ENCODE measurements at regions not wholly inside any gene's neighbourhood (a gene's known extent, or its start where the extent isn't known, plus 50 kb on each side); places are given as distances from the start of the nearest gene placed in this dataset.

- no peak for DNase-seq (ENCODE audit: low read depth, low spot score)
- Histone ChIP-seq H3K9ac (ENCODE audit: insufficient read length, low read depth) (no peak overlapping the region), H3K4me1 (ENCODE audit: insufficient read depth, insufficient read length) (no peaks in the 10 kb centered on the region), H3K36me3 (ENCODE audit: insufficient read depth, insufficient read length, low read length) (no peaks in the 10 kb centered on the region), H3K4me3 (ENCODE audit: insufficient read length, low read depth) (no peak overlapping the region), H3K9me3 (ENCODE audit: insufficient read depth, low read length) (no peaks in the 10 kb centered on the region), H3K27me3 (ENCODE audit: insufficient read depth, insufficient read length) (no peaks in the 10 kb centered on the region)
- TF ChIP-seq YY1 (IDR thresholded peaks at IDR 0.05; ENCODE audit: insufficient read depth, insufficient read length) = no peak
- TF ChIP-seq SUZ12 (IDR thresholded peaks at IDR 0.05; ENCODE audit: extremely low read depth, insufficient read depth, insufficient read length) = no peak
- TF ChIP-seq ZNF274 (IDR thresholded peaks at IDR 0.05; ENCODE audit: low read depth, low read length) = no peak
Observed at GRCh38 chr6:91812596-91813274, 1225.9 kb upstream of the MAP3K7 start.

DNA sequence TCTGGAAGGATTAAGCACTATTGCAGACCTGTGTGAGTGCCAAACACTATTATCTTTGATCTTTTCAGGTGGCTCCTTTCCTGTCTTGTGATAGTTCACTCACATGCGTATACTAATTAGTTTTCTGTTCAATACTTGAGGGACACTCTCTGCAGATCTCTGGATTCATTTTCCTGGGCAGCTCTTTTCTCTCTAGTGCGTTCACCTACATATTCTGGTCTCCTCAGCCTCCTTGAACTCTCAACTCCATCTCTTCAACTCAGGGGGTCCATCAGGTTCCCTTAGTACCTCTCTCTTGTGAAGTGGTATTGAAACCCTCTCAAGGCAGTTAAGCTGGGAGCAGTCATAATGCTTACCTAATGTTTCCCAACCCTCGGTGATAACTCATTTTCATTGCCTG lies 1218.1 kb upstream of the MAP3K7 start:
- no peaks in the 10 kb centered on the region for H3K9me3 ChIP-seq (ENCODE audit: insufficient read depth, low read length)
- no peak overlapping the region for H3K9ac ChIP-seq (ENCODE audit: insufficient read length, low read depth)
- H3K4me3 ChIP-seq (ENCODE audit: insufficient read length, low read depth) = no peak overlapping the region
- TF ChIP-seq SUZ12 (IDR thresholded peaks at IDR 0.05; ENCODE audit: extremely low read depth, insufficient read depth, insufficient read length) = no peak
- TF ChIP-seq ZNF274 (IDR thresholded peaks at IDR 0.05; ENCODE audit: low read depth, low read length) = no peak
- no peak for TF ChIP-seq YY1 (IDR thresholded peaks at IDR 0.05; ENCODE audit: insufficient read depth, insufficient read length)
- DNase-seq (ENCODE audit: low read depth, low spot score) = no peak
- H3K27me3 ChIP-seq (ENCODE audit: insufficient read depth, insufficient read length) = no peaks in the 10 kb centered on the region
- no peaks in the 10 kb centered on the region for H3K36me3 ChIP-seq (ENCODE audit: insufficient read depth, insufficient read length, low read length)
- H3K4me1 ChIP-seq (ENCODE audit: insufficient read depth, insufficient read length) = no peaks in the 10 kb centered on the region

DNA sequence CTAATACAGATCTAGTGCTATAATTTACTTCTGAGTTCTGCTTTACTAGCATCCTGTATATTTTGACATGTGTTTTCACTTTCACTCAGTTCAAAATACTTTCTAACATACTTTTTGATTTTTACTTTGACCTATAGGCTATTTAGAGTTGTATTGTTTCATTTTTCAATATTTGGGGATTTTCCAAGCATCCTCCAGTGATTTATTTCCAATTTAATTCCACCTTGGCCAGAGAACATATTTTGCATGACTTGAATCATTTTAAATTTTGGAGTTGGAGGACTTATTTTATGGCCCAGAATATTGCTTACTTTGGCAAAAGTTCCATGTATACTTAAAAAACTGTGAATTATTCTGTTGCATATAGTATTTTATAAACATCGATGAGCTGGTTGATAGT lies 1215.6 kb upstream of the MAP3K7 start:
- Histone ChIP-seq H3K36me3 (ENCODE audit: insufficient read depth, insufficient read length, low read length) (no peaks in the 10 kb centered on the region), H3K27me3 (ENCODE audit: insufficient read depth, insufficient read length) (no peaks in the 10 kb centered on the region), H3K4me3 (ENCODE audit: insufficient read length, low read depth) (no peak overlapping the region), H3K4me1 (ENCODE audit: insufficient read depth, insufficient read length) (no peaks in the 10 kb centered on the region), H3K9me3 (ENCODE audit: insufficient read depth, low read length) (no peaks in the 10 kb centered on the region), H3K9ac (ENCODE audit: insufficient read length, low read depth) (no peak overlapping the region)
- no peak for DNase-seq (ENCODE audit: low read depth, low spot score)
- TF ChIP-seq YY1 (IDR thresholded peaks at IDR 0.05; ENCODE audit: insufficient read depth, insufficient read length) (no peak), ZNF274 (IDR thresholded peaks at IDR 0.05; ENCODE audit: low read depth, low read length) (no peak), SUZ12 (IDR thresholded peaks at IDR 0.05; ENCODE audit: extremely low read depth, insufficient read depth, insufficient read length) (no peak)

- Histone ChIP-seq H3K36me3 (ENCODE audit: insufficient read depth, insufficient read length, low read length) (no peaks in the 10 kb centered on the region), H3K27me3 (ENCODE audit: insufficient read depth, insufficient read length) (no peaks in the 10 kb centered on the region), H3K4me3 (ENCODE audit: insufficient read length, low read depth) (no peak overlapping the region), H3K9ac (ENCODE audit: insufficient read length, low read depth) (no peak overlapping the region), H3K4me1 (ENCODE audit: insufficient read depth, insufficient read length) (no peaks in the 10 kb centered on the region), H3K9me3 (ENCODE audit: insufficient read depth, low read length) (no peaks in the 10 kb centered on the region)
- no peak for DNase-seq (ENCODE audit: low read depth, low spot score)
- TF ChIP-seq SUZ12 (IDR thresholded peaks at IDR 0.05; ENCODE audit: extremely low read depth, insufficient read depth, insufficient read length) (no peak), YY1 (IDR thresholded peaks at IDR 0.05; ENCODE audit: insufficient read depth, insufficient read length) (no peak), ZNF274 (IDR thresholded peaks at IDR 0.05; ENCODE audit: low read depth, low read length) (no peak)
Observed at GRCh38 chr6:91796603-91797002, 1209.7 kb upstream of the MAP3K7 start.

- H3K27me3 ChIP-seq (ENCODE audit: insufficient read depth, insufficient read length) = no peaks in the 10 kb centered on the region
- no peak overlapping the region for H3K9ac ChIP-seq (ENCODE audit: insufficient read length, low read depth)
- no peak for TF ChIP-seq ZNF274 (IDR thresholded peaks at IDR 0.05; ENCODE audit: low read depth, low read length)
- no peak for TF ChIP-seq YY1 (IDR thresholded peaks at IDR 0.05; ENCODE audit: insufficient read depth, insufficient read length)
- no peak for TF ChIP-seq SUZ12 (IDR thresholded peaks at IDR 0.05; ENCODE audit: extremely low read depth, insufficient read depth, insufficient read length)
- no peaks in the 10 kb centered on the region for H3K36me3 ChIP-seq (ENCODE audit: insufficient read depth, insufficient read length, low read length)
- no peak overlapping the region for H3K4me3 ChIP-seq (ENCODE audit: insufficient read length, low read depth)
- H3K4me1 ChIP-seq (ENCODE audit: insufficient read depth, insufficient read length) = no peaks in the 10 kb centered on the region
- H3K9me3 ChIP-seq (ENCODE audit: insufficient read depth, low read length) = no peaks in the 10 kb centered on the region; the same call in none of the 2 replicates
- no peak for DNase-seq (ENCODE audit: low read depth, low spot score)
Observed at GRCh38 chr6:91788501-91788900, 1201.6 kb upstream of the MAP3K7 start.

GRCh38 chr6:91786474-91787184 lies 1199.8 kb upstream of the MAP3K7 start:
- Histone ChIP-seq H3K4me1 (ENCODE audit: insufficient read depth, insufficient read length) (no peaks in the 10 kb centered on the region), H3K4me3 (ENCODE audit: insufficient read length, low read depth) (no peak overlapping the region), H3K9ac (ENCODE audit: insufficient read length, low read depth) (no peak overlapping the region), H3K9me3 (ENCODE audit: insufficient read depth, low read length) (no peaks in the 10 kb centered on the region; the same call in none of the 2 replicates), H3K36me3 (ENCODE audit: insufficient read depth, insufficient read length, low read length) (no peaks in the 10 kb centered on the region), H3K27me3 (ENCODE audit: insufficient read depth, insufficient read length) (no peaks in the 10 kb centered on the region)
- TF ChIP-seq YY1 (IDR thresholded peaks at IDR 0.05; ENCODE audit: insufficient read depth, insufficient read length) (no peak), SUZ12 (IDR thresholded peaks at IDR 0.05; ENCODE audit: extremely low read depth, insufficient read depth, insufficient read length) (no peak), ZNF274 (IDR thresholded peaks at IDR 0.05; ENCODE audit: low read depth, low read length) (no peak)
- no peak for DNase-seq (ENCODE audit: low read depth, low spot score)

GRCh38 chr6:91782802-91783201 lies 1195.9 kb upstream of the MAP3K7 start:
- H3K36me3 ChIP-seq (ENCODE audit: insufficient read depth, insufficient read length, low read length) = no peaks in the 10 kb centered on the region
- H3K4me3 ChIP-seq (ENCODE audit: insufficient read length, low read depth) = no peak overlapping the region
- no peaks in the 10 kb centered on the region; the same call in none of the 2 replicates for H3K9me3 ChIP-seq (ENCODE audit: insufficient read depth, low read length)
- no peak overlapping the region for H3K9ac ChIP-seq (ENCODE audit: insufficient read length, low read depth)
- DNase-seq (ENCODE audit: low read depth, low spot score) = no peak
- no peaks in the 10 kb centered on the region for H3K4me1 ChIP-seq (ENCODE audit: insufficient read depth, insufficient read length)
- TF ChIP-seq ZNF274 (IDR thresholded peaks at IDR 0.05; ENCODE audit: low read depth, low read length) = no peak
- TF ChIP-seq YY1 (IDR thresholded peaks at IDR 0.05; ENCODE audit: insufficient read depth, insufficient read length) = no peak
- no peak for TF ChIP-seq SUZ12 (IDR thresholded peaks at IDR 0.05; ENCODE audit: extremely low read depth, insufficient read depth, insufficient read length)
- no peaks in the 10 kb centered on the region for H3K27me3 ChIP-seq (ENCODE audit: insufficient read depth, insufficient read length)
